NCI-H2107 treated with DMSO at 0.1 percent for 48 hours (cell line): ENCODE measurements at regions not wholly inside any gene's neighbourhood (a gene's known extent, or its start where the extent isn't known, plus 50 kb on each side); places are given as distances from the start of the nearest gene placed in this dataset.

ENCODE experiments used
- DNase-seq: peaks from one replicate; lab custom pipeline; 2025; ENCODE audit not compliant: unreplicated experiment; lab: John Stamatoyannopoulos, UW

DNA sequence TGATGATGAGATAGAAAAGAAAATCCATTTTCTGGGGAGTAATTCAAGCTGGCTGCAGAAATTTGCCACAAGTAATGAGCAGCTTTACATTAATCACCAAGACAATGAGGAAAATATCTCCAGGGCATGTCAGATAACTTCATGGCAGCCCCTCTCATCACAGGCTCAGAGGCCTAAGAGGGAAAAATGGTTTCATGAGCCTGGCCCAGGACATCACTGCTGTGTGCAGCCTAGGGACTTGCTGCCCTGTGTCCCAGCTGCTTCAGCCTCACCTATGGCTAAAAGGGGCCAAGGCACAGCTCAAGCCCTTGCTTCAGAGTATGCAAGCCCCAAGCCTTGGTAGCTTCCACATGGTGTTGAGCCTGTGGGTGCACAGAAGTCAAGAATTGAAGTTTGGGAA, 161.7 kb downstream of the OPA1 start:
- no peak for DNase-seq

DNA sequence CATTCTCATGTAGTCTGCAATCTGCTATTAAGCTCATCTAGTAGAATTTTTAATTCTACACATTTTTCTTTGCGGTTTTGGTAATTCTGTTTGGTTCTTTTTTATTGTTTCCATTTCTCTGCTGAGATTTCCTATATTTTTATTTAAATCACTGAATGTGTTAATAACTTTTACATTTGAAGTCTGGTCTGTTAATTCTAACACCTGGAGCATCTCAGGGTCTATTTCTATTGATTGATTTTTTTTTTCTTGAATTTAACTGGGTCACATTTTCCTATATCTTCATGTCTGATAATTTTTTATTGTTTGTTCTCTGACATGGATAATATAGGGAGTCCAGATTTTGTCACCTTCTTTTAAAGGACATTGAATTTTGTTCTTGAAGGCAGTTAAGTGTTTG, 163.5 kb downstream of the OPA1 start:
- DNase-seq: no peak

- no peak for DNase-seq
These were observed 164.4 kb downstream of the OPA1 start for GRCh38 chr3:193757457-193757856.

- DNase-seq: no peak
These were observed 169.0 kb downstream of the OPA1 start for GRCh38 chr3:193761969-193762368.

GRCh38 chr3:193762657-193763056, 169.6 kb downstream of the OPA1 start:
- DNase-seq: no peak

- no peak for DNase-seq
These were observed 172.0 kb downstream of the OPA1 start for GRCh38 chr3:193764959-193765358.

- DNase-seq: no peak
These were observed 174.5 kb downstream of the OPA1 start for GRCh38 chr3:193767353-193768069.

DNA sequence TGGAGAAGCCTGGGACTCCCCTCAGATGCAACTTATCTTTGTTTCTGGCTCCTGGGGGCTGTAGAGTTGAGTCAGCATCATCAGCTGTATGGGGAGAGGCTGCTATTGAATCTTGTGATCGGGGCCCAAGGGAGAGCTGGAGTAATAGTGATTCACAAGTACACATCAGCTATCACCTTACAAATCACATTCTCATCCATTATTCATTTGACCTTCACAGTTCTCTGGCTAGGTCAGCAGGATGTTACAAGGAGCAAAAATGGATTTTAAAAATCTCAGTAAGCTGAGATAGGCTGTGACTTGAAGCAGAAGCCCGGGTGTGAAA, 175.0 kb downstream of the OPA1 start:
- no peak for DNase-seq

GRCh38 chr3:193769437-193769836, 176.4 kb downstream of the OPA1 start:
- no peak for DNase-seq

DNA sequence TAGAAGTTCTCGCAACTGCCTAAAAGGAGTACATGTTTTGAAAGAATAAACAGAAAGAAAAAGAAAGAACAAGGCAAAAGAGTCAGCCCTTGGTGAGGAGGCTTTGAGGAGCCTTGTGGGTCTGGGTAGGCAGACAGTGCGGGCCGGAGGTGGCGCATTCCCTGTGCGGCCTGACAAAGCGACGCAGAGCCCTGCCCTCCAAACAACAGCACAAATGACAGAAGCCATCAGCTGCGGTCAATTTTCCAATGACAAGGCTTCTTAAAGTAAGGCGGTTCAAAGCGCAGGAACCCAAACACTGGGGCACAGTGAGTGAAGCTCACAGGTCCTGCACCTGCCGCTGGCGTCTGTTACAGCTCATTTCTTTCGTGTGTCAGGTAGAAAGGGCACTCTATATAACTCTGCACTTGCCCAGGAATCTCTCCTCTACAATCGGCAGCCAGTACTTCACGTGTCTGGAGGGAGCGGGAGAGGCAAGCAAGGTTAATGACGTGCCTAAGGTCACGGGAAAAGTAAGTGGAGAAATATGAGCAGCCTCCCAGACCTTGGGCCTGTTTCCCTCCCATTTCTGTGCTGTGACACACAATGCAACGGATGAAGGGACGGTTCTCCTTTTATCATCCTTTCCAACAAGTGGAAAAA, 178.1 kb downstream of the OPA1 start:
- DNase-seq: peak; percentile 97

DNA sequence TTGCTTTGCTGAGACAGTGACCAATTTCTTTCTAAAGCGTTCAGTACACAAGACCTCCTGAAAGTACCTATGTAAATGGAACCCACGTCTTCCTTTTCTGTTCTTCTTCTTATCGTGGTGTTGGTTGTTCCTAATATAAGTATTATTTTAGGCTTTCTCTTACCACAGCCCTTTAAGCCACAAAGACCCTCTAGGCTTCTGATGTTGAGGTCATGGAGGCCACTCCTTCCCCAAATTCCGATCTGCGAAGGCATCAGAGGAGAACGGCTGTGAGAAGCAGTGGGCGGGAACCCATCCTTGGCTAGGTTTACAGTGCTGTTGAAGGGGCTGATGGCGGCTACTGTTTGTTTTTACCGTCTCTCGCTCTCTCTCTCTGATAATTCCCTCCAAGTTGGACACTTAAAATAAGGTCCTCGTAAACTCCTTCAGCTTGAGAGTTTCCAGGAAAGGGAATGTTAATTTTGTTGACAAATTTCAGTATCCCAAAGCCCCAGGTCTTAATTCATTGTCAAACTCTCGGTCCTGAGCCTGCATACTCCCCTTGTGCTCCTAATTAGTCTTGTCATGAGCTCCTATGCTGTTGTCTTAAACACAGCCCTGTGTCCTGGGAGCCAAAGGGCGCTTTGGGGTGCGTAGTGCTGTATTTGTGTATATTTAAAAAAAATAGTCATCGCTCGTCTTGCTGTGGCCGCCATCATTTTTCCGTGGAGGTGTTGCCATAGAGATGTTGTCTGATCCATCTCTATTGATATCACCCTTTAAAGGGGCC, 178.8 kb downstream of the OPA1 start:
- peak; percentile 50 for DNase-seq

DNA sequence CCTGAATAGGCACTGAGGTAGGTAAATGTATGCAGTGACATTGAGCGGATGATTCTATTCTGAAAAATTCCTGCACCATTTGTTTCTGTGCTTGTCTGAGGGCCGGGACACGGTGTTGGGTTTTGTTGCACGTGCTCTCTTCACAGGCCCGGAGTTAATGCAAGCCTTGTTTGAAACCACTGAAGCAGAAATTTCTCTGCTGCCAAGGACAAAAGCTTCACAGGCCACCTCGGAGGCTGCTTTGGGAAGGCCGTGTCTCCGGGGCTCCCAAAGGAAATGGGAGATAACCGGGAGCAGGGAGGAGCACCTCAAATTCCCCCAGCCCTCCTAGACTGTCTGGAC, 179.4 kb downstream of the OPA1 start:
- peak; percentile 81 for DNase-seq

DNA sequence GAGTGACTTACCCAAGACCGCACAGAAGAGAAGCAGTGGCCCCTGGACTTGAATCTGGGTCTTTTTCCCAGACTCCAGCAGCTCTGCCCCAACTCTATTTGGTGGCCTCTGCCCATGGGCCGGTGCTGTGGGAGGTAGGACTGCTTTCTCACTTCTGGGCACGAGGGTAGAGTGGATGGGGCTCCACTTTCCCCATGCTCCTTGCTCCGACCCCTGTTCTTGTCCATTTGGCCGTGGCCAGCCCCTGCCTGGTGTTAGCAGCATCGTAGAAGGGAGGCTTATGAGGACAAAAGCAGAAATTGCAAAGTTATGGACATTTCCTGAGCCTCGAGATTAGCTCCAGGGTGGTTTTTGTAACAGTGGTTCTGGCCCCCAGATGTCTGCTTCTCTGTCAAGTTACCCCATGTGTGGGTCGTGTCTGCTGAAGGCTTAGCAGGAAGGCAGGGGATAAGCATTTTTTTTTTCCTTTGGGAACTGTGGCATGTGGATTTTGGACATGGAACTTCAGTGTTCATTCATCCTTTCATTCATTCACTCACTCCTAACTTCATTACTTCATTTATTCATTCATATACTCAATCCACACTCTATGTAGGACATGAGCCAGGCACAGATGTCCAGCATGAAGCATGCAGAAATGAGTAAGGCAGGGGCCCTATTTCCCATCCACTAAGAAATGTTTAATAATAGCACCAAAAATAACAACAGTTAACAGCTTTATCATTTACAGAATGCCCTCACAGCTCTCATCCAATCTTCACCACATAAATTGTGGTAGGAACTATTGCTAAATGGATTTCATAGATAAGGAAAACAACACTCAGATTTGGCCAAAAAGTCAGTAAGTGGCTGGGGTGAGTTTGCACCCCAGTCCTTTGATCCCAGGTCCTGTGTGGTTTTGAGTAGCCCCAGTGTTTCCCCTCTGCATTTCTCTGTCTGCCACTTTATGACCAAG, 180.5 kb downstream of the OPA1 start:
- no peak for DNase-seq

DNA sequence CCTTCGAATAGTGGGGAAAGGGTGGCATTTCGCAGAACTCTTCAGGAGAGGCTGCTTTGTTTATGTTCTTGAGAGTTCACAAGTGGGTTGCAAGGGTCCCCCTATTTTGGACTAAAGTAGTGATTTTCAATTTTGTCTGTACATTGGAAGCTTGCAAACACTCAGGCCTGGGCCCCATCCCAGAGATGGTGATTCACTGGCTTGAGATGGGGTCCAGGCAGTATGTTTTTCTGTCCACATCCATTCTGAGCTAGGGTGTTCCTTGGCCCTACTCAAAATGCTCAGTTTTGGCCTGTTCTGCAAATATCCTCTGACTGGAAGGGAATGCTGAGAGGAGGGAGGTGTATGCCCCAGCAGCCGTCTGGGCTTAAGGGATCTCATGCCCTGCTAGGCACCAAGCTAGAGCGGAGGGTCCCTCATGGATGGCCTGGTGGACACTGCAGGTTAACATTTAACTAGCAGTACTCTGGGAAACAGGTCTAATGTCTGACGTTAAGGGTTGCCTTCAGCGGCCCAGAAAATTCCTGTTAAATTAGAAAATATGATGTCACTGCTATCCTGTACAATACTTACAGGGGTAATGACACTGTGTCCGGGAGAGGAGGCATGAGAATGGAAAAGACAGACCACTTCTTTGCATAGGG, 181.4 kb downstream of the OPA1 start:
- no peak for DNase-seq

DNA sequence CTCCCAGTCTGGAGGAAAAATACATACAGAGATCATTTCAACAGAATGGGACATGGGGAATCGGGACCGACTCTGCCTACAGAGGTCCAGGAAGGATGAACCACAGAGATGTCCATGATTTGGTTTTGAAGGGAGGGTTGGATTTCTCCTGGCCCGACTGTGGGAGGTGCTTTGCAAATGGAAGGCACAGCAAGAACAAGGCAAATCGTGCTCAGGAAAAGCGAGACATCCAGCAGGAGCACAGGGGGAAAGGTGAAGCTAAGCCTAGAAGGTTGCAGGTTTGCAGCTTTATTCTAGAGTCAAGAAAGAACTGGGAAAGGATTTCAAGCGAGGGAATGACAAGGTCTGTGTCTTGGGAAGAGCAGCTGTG, 181.9 kb downstream of the OPA1 start:
- no peak for DNase-seq

DNA sequence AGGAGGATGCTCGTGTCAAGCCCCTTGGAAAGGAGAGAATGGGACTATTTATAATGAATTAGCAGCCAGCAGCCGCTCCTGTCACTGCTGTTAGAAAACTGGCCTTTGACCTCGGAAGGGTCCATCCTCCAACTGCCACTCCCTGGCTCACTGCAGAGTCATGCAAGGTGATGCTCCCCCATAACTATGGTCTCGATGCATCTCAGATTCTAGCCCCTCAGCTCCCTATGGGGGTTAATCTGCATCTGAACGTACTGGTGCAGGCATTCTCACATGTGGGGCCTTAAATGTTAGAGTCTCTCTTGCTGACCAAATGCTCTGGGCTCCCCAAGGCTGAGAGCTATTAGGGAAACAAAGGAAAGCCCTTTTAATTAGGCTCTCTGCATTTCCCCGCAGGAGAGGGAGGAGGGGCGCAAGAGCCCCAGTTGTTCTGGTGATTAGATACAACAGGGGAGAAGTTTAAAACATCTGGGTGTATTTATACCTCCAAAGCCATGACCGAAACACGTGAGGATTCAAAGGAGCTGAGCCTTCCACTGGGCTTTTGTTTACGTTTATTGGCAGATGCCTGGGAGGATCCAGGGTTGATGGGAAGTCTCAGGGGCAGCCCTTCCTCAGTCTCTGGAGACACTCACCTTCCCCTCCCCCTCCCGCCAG, 182.5 kb downstream of the OPA1 start:
- no peak for DNase-seq

- no peak for DNase-seq
These were observed 183.8 kb downstream of the OPA1 start for GRCh38 chr3:193776626-193777358.

DNA sequence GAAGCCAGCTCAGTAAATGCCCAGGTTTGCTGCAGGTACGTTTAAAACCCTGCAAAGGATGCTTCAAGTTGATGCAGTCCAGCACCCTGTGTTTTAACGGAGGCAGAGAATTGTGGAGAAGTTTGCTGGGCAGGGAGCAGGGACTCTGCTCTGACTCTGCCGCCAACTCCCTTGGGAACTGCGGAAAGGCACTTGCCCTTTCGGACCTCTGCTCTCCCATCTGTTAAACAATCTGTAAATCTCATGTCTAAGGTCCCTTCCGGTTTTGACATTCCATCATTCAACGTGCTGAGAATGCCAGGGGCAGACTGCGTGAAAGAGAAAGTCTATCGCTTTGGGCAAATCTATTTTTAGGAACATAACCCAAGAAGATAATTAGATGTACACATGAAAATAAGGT, 184.5 kb downstream of the OPA1 start:
- DNase-seq: no peak

GRCh38 chr3:193778676-193779075, 185.7 kb downstream of the OPA1 start:
- DNase-seq: no peak

DNA sequence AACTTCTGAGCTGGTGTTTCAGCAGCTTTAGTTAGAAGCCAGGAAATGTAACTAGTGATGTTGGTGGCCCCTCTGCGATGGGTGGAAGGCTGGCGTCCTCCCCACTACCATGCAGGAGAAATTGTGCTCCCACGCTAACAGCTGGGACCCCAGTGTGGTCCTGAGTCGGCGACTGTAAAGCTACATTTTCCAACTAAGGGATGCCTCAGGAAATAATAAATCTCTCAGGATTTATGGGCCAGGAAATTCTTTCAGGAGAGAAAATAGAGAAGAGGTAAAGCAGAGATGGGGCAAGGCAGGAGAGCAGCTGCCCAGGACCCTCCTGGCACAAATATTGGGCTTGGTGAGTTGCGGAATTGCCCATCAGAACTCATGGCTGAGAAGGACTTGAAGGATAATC, 186.9 kb downstream of the OPA1 start:
- no peak for DNase-seq
